ENCODE measurements at regions not wholly inside any gene's neighbourhood (a gene's known extent, or its start where the extent isn't known, plus 50 kb on each side); places are given as distances from the start of the nearest gene placed in this dataset.
A peak's percentile ranks its signal among the peaks of the same experiment; 100 is the strongest.
"Not testable (repeated sequence)": the region's sequence is repeated elsewhere in the genome, so short reads cannot be mapped to it uniquely, and the experiment has no call there.

DNA sequence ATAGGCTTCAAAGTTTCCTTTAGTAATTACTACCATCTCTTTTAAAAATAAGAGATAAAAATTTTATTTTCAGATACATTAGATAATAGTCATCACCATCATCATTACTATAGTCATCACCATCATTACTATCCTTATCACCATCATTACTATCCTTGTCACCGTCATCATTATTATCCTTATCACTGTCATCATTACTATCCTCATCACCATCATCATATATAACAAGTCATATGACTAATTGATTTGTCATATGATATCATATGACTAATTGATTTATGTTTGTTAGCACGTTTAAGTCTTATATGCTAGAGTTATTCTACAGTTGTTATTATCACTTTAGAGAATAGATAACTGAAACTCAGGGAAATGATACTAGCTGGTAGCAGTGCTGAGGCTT is 382.1 kb upstream of the CDH18 start:
- DNase-seq, result no peak

DNA sequence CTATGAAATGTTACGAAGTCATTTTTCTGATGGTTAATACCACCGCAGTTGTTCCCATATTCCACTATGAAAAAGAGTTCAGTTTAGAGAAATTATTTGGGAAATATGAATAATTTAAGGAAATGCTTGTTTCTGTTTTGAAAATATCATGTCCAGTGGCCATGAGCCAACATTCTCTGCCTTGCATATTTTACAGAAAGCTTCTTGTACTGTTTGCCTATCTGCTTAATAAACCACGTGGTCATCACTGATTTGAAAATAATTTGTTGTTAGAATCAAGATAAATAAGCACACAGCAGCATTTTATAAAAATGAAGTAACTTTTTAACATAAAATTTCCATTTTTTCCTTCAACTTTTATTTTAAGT is 381.5 kb upstream of the CDH18 start:
- no peak for DNase-seq

- no peak for DNase-seq
Measured at GRCh38 chr5:20368571-20369517, 380.8 kb upstream of the CDH18 start.

DNA sequence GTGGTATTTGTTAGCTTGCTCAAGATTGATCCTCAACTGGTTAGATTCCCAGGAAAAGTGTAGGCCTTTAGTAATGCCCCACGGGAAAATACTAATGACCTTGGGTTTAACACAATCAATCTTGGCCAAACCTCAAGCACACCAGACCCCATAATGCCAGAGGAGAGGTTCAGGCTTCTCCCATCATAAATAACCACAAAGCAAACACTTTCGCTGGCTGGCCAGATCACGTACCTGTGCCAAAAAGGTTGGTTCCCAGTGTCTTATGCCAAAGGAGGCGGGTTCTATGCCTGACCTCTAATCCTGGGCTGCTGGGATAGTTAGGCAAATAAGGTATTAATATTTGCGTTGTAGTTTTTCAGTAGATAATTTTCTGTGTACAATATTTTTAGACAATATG is 379.2 kb upstream of the CDH18 start:
- DNase-seq, result no peak

GRCh38 chr5:20360263-20360662 is 372.3 kb upstream of the CDH18 start:
- DNase-seq, result no peak

- no peak for DNase-seq
Measured at GRCh38 chr5:20359377-20359776, 371.4 kb upstream of the CDH18 start.

- peak; percentile 69 for DNase-seq
Measured at GRCh38 chr5:20353499-20353898, 365.5 kb upstream of the CDH18 start.

GRCh38 chr5:20351849-20352248 is 363.8 kb upstream of the CDH18 start:
- DNase-seq, result no peak

GRCh38 chr5:20348321-20348720 is 360.3 kb upstream of the CDH18 start:
- no peak for DNase-seq

DNA sequence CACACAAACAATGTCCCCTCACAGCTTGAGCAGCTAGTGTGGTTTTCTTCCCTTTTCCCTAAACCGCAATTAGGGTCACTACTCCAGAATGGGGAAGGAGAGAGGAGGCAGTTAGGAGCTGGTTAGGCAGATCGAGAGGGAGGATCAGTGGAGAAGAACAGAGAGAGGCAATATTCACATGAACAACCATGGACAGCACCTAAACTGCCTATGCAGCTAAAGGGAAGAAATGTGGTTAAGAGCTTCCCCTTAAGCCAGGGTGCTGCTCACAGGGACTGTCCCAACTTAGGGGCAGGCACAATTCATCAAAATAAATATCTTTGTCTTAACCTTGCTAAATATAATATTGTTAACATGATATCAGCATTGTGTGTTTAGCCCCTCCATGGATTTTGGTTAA is 359.3 kb upstream of the CDH18 start:
- DNase-seq, result no peak

GRCh38 chr5:20340126-20340525 is 352.1 kb upstream of the CDH18 start:
- DNase-seq, result no peak

DNA sequence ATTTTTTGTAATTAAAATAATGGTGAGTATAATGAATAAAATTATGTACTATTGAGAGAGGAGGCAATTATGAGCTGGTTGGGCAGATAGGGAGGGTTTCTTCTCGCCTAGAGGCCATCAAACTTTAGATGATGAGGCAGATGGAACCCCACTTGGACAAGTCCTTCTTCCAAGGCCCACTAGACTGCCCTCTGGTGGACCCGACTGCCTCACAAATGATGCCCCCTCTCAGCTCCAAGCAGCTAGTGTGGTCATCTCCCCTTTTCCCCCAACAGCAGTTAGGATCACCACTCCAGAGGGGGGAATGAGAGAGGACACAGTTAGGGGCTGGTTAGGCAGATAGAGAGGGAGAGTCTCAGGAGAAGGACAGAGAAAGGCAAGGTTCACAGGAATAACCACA is 348.0 kb upstream of the CDH18 start:
- DNase-seq, result no peak

GRCh38 chr5:20331826-20332225 is 343.8 kb upstream of the CDH18 start:
- no peak for DNase-seq

DNA sequence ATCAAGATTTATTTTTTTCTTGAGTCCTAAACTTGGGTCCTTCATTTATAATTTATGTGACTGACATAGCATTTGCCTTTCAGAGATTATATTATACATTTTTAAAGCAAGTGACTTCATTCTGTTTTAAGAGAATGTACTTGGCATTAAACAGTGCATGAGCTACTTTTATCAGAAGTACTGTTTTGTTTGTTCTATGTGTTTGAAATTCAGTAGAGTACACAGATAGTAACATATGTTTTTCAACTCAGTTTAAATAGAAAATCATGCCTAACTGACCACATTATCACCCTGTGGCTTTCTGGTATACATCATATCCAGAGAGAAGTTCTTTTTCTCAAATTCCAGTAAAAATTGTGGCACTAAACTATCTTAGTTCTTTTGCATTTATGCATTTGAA is 335.3 kb upstream of the CDH18 start:
- no peak for DNase-seq

DNA sequence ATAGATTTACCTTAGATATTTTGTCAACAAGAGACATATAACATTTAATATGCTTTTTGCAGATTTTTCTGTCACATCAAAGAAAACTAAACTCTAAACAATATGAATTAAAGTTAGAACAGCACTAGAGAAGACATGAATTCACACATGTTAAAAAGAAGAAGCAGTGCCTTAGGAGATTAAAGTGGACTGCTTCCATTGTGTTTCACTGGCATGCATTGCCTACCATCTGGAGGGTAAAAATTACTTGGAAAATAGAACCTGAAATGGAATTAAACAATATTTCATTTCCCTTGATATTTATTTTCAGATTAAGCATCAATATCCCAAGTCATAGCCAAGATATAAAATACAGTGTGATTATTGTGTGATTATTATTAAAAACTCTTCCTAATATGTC is 319.4 kb upstream of the CDH18 start:
- no peak for DNase-seq

GRCh38 chr5:20305463-20305862 is 317.5 kb upstream of the CDH18 start:
- no peak for DNase-seq

- DNase-seq, result not testable (repeated sequence)
Measured at GRCh38 chr5:20304570-20304969, 316.6 kb upstream of the CDH18 start.

DNA sequence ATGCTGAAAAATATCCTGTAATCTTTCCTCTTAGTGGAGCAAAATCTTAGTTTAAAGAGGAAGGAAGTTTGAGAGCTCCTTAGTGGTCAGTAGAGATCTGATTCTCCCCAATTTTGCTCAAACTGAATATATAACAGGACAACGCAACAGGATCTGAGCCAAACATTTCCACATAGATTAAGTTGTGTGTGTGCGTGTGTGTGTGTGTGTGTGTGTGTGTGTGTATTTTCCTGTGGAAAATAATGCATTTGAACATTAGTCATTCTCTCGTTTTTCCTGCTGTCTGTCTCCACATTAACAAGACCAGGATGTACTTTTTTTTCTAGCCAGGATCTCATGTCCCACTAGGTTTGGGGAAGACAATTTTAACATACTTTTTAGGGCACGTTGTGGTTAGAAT is 312.1 kb upstream of the CDH18 start:
- DNase-seq, result no peak

- DNase-seq, result no peak
Measured at GRCh38 chr5:20294696-20295095, 306.7 kb upstream of the CDH18 start.

GRCh38 chr5:20291766-20292165 is 303.8 kb upstream of the CDH18 start:
- DNase-seq, result no peak

GRCh38 chr5:20287640-20288039 is 299.6 kb upstream of the CDH18 start:
- DNase-seq, result no peak

- DNase-seq, result no peak
Measured at GRCh38 chr5:20286512-20286911, 298.5 kb upstream of the CDH18 start.

DNA sequence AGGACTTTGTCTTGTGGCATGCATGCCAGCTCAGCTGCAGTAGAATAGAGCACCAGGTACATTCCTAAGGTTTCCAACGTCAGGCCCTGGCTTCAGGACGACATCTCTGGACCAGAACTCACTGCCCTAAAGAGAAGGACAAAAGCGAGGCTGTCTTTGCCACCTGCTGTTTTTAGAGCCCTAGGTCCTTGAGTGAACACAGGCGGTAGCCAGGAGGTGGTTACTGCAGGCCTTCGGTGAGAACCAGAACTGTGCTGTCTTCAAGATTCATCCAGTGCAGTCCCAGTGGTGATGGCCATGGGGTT is 288.9 kb upstream of the CDH18 start:
- DNase-seq, result no peak

- DNase-seq, result peak; percentile 60
Measured at GRCh38 chr5:20276061-20276958, 288.3 kb upstream of the CDH18 start.
